ENCODE measurements at regions not wholly inside any gene's neighbourhood (a gene's known extent, or its start where the extent isn't known, plus 50 kb on each side); places are given as distances from the start of the nearest gene placed in this dataset.

GRCh38 chr2:67221266-67221665 lies 175.9 kb upstream of the ETAA1 start:
- Histone ChIP-seq H3K79me2 (replicated peaks; ENCODE audit: insufficient read depth, low read length) (no peaks in the 10 kb centered on the region), H3K27ac (ENCODE audit: low read length) (no peak overlapping the region), H3K9me2 (ENCODE audit: insufficient read depth, low read length) (no peaks in the 10 kb centered on the region), H3K4me3 (ENCODE audit: low read length) (no peak overlapping the region), H3K27me3 (ENCODE audit: insufficient read depth, low read depth, low read length) (no peaks in the 10 kb centered on the region), H3K9me3 (ENCODE audit: low read length) (no peaks in the 10 kb centered on the region), H3K36me3 (ENCODE audit: insufficient read depth, low read length) (no peaks in the 10 kb centered on the region), H3K9ac (ENCODE audit: low read length) (no peak overlapping the region), H2AFZ (ENCODE audit: low read depth, low read length) (no peak overlapping the region), H3K4me2 (ENCODE audit: low read length) (no peak overlapping the region), H3F3A (ENCODE audit: insufficient read depth, low read length, poor library complexity, severe bottlenecking) (no peaks in the 10 kb centered on the region), H4K20me1 (ENCODE audit: insufficient read depth) (no peaks in the 10 kb centered on the region)
- TF ChIP-seq TAF1 (IDR thresholded peaks at IDR 0.05; ENCODE audit: low read depth) (no peak), EZH2 (IDR thresholded peaks at IDR 0.05; ENCODE audit: borderline replicate concordance, insufficient read depth, low read length, poor library complexity, severe bottlenecking) (no peak)

GRCh38 chr2:67225287-67225973 lies 171.7 kb upstream of the ETAA1 start:
- no peak overlapping the region for H3K4me2 ChIP-seq (ENCODE audit: low read length)
- H3K27me3 ChIP-seq (ENCODE audit: insufficient read depth, low read depth, low read length) = no peaks in the 10 kb centered on the region
- no peak overlapping the region for H3K27ac ChIP-seq (ENCODE audit: low read length)
- H3K9ac ChIP-seq (ENCODE audit: low read length) = no peak overlapping the region
- no peaks in the 10 kb centered on the region for H3K36me3 ChIP-seq (ENCODE audit: insufficient read depth, low read length)
- H3K4me3 ChIP-seq (ENCODE audit: low read length) = no peak overlapping the region
- no peaks in the 10 kb centered on the region for H4K20me1 ChIP-seq (ENCODE audit: insufficient read depth)
- no peaks in the 10 kb centered on the region for H3F3A ChIP-seq (ENCODE audit: insufficient read depth, low read length, poor library complexity, severe bottlenecking)
- no peaks in the 10 kb centered on the region for H3K9me3 ChIP-seq (ENCODE audit: low read length)
- no peaks in the 10 kb centered on the region for H3K9me2 ChIP-seq (ENCODE audit: insufficient read depth, low read length)
- H3K79me2 ChIP-seq (replicated peaks; ENCODE audit: insufficient read depth, low read length) = no peaks in the 10 kb centered on the region
- no peak for TF ChIP-seq EP300 (conservative IDR thresholded peaks at IDR 0.05; ENCODE audit: poor library complexity, severe bottlenecking)
- no peak for TF ChIP-seq POLR2AphosphoS5 (IDR thresholded peaks at IDR 0.05)
- TF ChIP-seq TAF1 (IDR thresholded peaks at IDR 0.05; ENCODE audit: low read depth) = no peak
- no peak for TF ChIP-seq CTCF (IDR thresholded peaks at IDR 0.05; ENCODE audit: poor library complexity, severe bottlenecking)
- no peak for TF ChIP-seq MXI1 (conservative IDR thresholded peaks at IDR 0.05; ENCODE audit: poor library complexity, severe bottlenecking)
- TF ChIP-seq RAD21 (conservative IDR thresholded peaks at IDR 0.05) = no peak
- no peak for TF ChIP-seq SMC3 (conservative IDR thresholded peaks at IDR 0.05; ENCODE audit: poor library complexity)
- TF ChIP-seq EZH2 (IDR thresholded peaks at IDR 0.05; ENCODE audit: borderline replicate concordance, insufficient read depth, low read length, poor library complexity, severe bottlenecking) = no peak
- no peak for TF ChIP-seq REST (IDR thresholded peaks at IDR 0.05; ENCODE audit: borderline replicate concordance)
- no peak overlapping the region for H2AFZ ChIP-seq (ENCODE audit: low read depth, low read length)
